HG03520 (cell line): ENCODE measurements at regions not wholly inside any gene's neighbourhood (a gene's known extent, or its start where the extent isn't known, plus 50 kb on each side); places are given as distances from the start of the nearest gene placed in this dataset.
A peak's percentile ranks its signal among the peaks of the same experiment; 100 is the strongest.

ENCODE experiments used
- ATAC-seq: cut with Tn5 transposase; IDR thresholded peaks from one replicate; pipeline ENCODE4 v1.9.1; 2021; ENCODE audit warnings: mild to moderate bottlenecking, moderate library complexity; ENCODE audit not compliant: unreplicated experiment

DNA sequence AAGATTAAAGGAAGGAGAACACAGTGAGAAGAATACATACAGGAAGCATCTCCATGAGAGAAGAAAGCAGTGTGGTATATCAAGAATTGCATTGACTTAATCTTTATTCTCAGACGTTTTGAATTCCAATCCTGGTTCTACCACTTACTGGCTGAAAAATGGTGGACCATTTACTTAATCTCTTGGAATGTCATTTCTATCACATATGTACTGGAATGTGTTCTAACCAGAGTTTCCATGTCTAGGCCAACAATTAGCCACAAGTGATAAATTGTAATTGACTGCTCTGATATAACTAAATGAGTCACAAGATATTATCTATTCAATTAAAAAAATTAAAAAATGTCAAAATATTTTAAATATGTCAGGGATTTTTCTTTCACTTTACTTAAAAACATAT, 626.1 kb downstream of the PTPRC start:
- ATAC-seq = no peak

DNA sequence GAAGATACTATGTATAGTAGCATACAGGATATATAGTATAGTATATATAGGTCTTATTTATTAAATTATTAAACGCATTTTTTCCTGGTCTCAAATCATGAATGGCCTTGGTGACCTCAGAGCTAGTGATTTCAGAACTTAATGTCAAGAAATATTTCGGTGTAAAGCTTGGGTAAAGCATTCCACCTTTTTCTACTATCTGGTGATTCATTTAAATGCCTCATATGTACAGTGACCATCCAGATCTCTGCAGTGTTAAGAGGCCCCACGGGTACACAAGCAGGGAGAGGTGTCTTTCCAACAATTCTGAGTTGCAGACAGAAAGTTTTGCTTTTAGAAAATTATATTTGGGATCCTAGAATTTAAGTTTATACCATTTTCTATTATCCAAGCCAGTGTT, 626.5 kb downstream of the PTPRC start:
- no peak for ATAC-seq

DNA sequence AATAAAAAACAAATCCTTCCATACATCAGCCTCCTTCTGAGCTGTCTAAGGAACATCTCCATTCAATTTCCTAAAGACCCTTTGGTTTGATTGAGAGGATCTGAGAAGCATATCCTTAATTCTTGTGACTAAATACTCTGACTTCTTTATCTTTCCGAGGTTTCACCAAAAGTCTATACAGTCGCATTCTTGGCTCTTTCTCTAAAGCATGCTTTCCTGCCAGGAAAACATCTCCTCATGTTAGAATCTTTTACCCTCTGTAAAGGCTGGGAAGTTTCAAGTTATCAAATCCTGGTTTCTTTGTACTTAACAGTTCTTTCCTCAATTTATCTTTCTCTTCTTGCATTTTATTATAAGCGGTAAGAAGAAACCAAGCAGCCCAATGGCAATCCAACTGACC, 630.4 kb downstream of the PTPRC start:
- ATAC-seq = no peak

DNA sequence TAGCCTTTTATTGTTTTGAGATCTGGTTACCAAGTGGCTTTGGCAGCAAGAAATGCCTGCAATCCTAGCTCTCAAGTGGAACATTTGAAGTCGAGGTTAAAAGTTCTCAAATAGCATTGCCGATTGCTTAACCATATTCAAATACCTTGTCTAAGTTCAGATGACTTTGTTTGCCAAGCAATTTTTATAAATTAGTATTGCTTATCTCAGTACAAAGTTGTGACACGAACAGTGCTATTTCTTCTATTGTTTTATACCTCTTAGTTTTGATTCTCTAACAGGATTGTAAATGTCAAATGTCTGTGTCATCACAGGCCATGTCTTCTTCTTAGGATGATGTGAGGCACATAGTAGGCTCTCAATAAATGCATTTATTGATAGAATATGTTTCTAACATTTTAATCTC, 633.3 kb downstream of the PTPRC start:
- no peak for ATAC-seq

DNA sequence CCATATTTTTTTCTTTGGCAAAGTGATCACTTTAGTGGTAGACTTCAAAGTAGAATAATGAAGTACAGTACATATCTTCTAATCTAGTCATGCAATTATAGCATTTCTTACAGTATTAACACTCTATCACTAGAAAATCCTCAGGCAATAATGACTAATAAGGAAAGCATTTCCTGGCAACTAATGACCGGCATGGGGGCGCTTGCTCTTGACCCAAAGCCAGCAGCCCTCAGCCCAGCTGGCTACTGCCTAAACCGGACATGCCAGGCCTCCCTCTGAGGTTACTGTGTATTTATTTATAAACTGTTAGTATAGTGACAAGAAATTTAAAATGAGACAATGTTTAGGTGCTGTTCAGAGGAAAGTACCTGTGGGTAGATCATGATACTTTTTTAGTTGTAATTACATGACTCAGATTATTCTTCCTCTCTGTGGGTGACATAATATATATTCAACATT, 633.8 kb downstream of the PTPRC start:
- ATAC-seq = peak; percentile 73

DNA sequence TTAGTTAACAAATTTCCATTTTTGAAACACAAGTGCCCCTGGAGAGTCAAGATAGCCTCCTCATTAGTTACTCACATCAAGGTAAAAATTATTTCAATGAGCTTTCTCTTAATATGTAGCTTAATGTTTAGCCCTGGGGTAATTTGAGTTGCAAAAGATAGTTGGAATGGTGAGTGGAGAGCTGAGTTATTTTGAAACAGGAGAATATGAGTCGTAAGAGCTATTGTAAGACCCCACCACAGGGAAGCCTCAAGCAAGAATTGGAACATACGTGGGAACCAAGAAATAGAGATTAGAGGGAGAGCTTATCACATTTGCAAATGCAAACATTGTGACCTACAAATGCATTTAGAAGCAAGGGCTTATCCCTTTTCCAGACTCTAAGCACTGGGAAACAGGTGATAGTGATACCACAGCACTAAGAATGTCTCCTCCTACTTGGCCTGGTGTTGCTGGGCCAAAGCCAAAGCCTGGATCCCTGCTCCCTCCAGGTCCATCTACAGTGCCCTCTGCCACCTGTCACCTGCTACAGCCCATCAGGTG, 635.1 kb downstream of the PTPRC start:
- no peak for ATAC-seq

DNA sequence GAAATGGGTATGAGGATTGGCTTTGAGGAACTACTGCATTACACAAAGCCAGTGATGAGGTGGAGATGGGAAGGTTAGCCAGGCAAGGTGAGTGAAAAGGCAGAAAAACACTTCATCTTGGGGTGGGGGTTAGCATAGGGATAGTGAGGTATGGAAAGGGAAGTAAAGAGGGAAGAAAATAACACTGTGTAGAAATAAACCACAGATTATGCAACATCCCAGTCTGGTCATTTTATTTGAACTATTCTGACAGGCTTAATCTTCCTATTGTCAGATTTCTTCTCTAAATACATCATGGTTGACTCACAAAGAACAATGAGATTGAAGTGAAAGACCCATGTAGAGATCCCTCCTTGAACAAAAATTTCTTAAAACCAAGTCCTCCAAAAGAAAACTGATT, 640.2 kb downstream of the PTPRC start:
- no peak for ATAC-seq

DNA sequence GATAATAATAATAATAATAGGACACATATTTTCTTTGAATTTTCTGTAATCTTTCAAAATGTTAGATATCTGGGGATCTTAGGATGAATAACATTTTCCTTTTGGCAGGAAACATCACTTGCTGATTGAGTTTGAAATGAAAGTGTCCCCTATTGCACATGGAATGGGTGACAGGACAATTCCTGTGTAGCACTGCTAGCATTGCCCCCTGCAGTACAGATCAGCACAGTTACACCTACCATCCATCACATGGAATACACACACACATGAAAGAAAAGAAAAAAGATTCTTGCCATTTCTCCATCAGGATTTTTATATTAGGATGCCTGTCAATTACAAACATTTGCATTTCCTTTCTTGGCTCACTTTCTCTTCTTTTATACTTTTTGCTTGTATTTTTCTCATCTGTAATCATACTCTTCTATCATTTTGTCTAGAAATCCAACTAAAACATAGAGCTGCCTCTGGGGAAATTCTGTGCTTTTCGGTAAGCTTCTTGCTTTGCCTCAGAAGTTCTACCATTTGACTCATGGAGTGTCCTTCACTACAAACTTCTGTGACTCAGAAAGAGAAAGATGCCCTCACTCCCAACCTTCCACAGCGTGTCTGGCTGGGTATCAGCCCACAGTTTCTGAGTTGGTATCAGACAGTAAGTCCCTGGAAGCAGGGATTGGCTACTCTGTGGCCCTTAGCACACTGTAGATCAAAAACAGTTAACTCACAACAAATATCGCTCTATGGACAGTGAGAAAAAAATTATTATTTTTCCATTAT, 641.2 kb downstream of the PTPRC start:
- ATAC-seq = peak; percentile 62

DNA sequence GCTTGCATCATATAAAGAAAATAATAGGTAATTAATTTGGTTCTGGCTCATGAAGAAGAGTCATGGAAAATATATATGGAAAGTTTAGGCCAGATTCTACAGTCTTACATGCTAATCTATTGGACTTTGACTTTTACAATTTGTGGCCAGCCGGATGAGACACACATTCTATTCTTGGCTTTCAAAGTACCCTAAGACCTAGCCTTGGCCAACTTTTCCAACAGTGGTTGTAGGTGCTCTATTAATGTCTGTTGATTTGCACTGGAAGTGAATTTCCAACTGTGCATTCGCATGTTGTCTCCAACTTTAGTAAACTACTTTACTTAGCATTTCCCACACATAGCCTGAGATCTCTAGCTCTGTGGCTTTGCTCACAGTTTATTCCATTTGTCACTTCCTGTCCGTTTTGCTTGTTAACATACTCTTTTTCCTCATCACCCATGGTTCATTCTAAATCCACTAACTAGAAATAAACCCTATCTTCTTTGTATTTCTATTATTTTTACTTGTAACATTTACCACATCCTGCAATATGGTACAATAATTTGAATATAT, 644.0 kb downstream of the PTPRC start:
- no peak for ATAC-seq

DNA sequence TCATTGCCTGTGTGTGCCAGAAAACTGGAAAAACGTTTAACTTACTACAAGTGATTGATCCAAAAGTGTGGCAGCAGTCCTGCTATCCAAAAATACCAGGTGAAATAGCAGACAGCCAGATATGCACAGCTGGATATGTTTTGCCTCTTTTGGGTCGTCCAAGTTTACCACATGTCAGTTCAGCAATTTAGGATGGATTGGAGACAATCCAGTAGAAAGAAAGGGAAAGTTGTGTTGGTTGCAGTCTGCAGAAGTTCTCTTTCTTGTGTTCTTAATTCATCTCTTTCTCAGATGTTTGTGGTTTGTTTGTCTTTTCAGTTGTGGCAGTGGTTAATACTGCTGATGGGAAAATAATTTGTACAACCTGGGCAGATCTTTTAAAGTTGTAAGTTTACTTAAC, 645.0 kb downstream of the PTPRC start:
- ATAC-seq = no peak

DNA sequence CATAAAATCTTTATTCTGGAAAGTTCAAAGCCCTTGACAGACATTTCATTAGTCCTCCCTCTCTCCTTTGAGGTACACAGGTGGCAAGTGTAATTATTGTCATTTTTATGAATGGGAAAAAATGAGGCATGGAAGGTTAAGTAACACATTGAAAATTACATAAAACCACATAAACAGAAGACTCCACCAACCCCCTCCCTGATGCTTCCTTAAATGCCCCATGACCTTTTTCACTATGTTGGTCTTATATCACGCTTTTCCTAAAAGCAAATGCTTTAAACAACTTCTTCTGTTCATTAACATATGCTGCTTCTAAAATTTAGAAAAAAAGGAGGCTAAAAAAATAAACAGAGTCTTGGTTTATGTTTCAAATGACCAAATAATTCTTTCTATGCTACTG, 648.4 kb downstream of the PTPRC start:
- ATAC-seq = no peak

DNA sequence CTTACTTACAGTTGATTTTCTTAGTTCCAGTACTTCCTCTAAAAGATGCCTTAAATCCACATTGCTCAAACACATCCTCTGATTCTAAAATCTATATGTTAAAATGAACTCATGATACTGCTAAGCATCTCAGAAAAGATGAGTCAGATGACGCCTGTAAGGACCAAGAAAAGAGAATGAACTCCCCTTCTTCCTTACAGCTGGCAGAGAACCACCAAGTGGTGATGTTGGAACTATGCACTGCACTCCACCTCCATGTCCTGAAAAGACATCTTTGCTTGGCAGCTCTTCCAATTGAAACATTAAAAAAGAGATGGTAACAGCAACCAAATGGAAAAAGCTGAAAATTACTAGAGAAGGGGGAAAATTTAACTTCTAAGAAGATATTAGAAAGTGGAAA, 648.8 kb downstream of the PTPRC start:
- no peak for ATAC-seq

DNA sequence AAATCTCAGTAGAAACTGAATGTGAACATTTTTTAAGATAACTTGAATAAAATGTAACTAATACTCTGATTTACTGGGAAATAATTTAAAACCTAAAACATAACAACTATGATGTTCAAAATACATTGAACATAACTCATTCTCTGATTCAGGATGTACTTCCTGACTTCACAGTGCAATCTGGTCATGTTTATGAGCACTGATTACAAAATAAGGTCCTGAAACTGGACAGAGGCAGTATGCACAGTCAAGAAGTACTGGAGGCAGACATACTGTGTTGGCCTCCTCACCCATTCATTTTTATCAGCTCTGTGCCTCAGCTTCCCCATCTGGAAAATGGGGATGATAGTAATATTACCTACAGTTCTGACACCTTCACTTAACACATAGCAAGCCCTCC, 651.3 kb downstream of the PTPRC start:
- no peak for ATAC-seq

DNA sequence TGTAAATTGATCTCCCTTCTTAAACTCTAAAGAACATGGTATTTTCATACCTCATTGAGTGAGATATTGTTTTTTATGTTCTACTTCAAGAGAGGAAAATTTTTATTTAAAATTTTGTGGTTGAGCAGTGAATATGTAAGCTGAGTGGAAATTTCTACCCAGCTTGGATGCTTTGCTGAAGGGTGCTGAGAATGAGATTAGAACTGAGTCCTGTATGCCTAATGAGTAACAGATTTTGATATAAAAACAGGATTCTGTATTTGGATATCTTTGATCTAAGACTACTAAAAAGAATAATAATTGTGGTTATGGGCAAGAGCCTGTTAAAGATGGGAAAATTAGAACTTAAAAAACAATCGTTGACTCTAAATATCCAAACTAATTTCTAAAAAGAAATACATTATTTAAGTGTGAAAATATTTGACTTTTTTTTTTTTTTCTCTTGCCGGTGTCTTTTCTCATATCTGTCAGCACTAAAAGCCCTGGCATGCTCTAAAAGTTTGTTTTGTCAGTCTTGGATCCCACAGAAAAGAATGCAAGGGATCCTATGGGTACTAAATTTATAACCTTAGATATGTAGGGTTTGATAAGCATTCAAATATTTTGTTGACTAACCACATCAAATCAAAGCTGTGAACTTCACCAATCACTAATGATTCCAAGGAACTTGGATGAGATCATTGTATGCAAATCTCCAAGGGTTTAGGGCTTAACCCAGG, 652.3 kb downstream of the PTPRC start:
- ATAC-seq = no peak

DNA sequence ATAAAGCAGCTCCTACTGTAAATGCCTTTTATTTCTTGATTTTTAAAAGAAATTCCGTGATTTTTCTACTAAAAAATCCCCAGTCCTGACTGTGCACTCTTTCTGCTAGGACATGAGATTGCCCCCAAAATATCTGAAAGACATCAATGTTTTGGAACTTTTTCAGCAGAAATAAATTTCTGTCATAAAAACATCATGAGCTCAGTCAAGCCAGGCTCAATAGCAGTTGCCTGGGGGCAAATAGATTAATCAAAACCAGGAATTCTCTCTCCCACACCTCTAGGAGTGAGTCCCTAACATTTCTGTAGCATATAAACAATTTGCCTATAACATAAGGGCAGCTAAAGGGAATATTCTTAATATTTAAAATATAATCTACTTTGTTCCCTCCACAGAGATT, 654.1 kb downstream of the PTPRC start:
- no peak for ATAC-seq

DNA sequence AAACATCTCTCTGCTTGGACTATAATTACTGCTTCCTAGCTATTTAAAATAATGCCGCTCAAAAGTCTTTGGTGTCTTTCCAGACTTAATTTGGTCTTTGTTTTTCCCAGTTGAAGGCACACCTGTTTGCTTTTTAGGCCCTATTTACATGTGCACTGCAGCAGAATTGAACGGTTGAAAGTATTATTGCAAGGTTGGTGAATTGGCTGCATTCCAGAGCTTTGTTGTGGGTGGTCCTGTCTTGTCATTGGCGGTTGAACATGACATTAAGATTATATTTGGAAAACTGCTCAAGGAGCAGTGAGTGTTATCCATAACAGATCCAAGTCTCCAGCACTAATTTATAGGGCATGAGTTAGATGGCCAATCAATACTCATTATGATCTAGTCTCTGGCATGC, 656.3 kb downstream of the PTPRC start:
- no peak for ATAC-seq

DNA sequence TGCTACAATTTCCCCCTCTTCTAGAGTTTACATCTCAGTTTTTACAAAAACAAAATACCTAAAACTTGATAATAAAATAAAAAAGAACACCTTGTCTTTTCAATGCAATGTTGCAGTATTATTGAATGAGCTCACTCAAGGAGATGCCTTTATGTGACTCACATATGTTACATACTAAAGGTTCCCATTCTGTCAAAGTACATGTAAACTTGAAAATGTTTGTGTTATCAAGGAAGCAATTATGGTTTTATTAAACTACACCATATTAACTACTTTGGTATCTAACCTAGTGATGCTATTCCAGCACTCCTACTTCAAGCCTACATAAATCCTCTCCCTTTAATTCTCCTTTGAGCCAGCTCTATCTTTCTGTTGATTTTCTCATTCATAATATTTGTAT, 658.3 kb downstream of the PTPRC start:
- no peak for ATAC-seq

DNA sequence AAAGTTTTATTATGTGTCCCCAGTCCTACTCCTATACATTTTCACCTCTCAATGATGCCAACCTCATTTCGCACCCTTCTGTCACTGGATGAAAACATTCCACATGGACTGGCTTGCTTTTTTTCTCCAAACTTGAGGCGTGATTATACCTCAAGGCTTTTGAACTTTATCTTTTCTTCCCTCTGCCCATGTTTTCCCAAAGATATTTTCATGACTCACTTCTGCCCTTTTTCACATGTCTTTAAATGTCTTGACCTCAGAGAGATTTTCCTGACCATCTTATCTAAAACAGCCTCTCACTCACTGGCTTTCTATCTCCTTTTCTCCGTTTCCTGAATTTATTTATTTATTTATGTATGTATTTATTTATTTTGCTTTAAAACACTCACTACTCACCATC, 659.0 kb downstream of the PTPRC start:
- ATAC-seq = no peak

DNA sequence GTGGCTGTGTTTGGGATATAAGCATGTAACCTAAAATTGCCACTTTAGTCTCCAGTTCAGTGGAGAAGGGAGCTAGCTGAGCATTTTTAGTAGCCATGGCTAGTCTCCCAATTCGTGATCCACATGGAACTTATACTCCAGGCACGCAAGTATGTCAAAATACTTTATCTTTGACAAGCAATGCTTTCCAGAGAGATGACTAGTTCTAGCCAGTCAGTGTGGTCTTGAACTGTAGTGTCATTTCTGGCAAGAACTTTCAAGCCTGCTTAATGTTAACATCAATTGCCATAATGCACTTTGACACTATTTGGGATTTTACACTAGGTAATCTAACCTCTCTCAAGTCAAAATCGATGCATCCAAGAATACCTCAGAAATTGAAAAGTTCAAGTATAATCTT, 660.0 kb downstream of the PTPRC start:
- no peak for ATAC-seq

DNA sequence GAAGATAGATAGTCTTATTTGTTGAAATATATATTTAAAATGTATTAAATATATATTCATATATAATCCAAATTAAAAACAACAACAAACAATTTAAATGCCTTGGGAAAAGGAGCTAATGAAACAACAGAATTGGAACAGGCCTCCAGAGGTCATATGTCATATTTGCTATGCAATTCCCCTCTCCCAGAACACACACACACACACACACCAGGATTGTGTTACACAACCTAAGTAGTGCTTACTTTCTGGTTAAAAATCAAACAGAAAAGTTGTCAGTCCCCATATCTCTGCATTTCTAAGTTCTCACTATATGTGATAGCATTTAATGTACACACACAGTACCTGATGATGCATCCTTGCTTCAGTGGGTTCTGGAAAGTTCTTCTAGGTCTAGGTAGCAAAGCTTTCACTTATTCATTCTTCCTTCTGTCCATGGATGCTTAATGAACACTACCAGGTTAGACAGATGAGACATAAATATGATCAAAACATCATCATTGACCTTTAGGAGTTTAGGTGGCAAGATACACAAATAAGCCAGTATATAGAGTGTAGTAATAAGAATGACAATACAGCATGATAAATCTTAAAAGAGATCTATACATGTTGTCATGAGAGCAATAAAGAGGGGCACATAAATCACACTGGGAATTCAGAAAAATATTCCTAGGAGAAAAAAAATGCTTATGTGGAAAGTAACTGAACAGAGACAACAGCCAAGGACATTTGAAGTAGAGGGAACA, 662.8 kb downstream of the PTPRC start:
- ATAC-seq = no peak

DNA sequence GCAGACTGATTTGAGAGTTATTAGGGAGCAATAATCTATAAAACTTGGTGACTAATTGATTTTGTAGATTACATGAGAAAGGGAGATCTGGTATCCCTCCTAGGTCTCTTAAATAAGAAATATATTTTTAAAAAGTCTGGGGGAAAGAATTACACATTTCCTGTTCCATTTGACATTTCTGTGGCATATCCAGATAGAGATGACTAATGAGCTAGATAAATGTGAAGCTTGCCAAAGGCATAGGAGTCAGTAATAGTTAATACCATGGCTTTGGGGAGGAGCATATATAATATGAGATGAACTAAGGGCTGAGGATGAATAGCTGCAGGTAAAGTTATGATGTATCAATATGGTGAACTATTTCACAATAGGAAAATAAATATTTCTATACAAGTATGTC, 663.7 kb downstream of the PTPRC start:
- no peak for ATAC-seq
